ENCODE measurements at regions not wholly inside any gene's neighbourhood (a gene's known extent, or its start where the extent isn't known, plus 50 kb on each side); places are given as distances from the start of the nearest gene placed in this dataset.

GRCh38 chr12:103160622-103161021, 203.1 kb downstream of the ASCL1 start:
- no peaks in the 10 kb centered on the region for H4K20me1 ChIP-seq (ENCODE audit: insufficient read depth, low read length)
- H3K4me2 ChIP-seq (ENCODE audit: low read depth, low read length): no peak overlapping the region
- H3K4me3 ChIP-seq (ENCODE audit: low read length): no peak overlapping the region
- no peak for DNase-seq
- H3F3A ChIP-seq (ENCODE audit: insufficient read depth, low read length): no peaks in the 10 kb centered on the region
- H3K9me3 ChIP-seq (replicated peaks; ENCODE audit: insufficient read depth, low read length): no peaks in the 10 kb centered on the region
- no peaks in the 10 kb centered on the region for H3K79me2 ChIP-seq (ENCODE audit: low read length)
- no peaks in the 10 kb centered on the region for H3K9me2 ChIP-seq (replicated peaks; ENCODE audit: insufficient read depth, low read length)
- no peaks in the 10 kb centered on the region for H3K27me3 ChIP-seq (replicated peaks; ENCODE audit: insufficient read depth, low read length)
- H2AFZ ChIP-seq (ENCODE audit: low read length): no peak overlapping the region
- H3K9ac ChIP-seq (ENCODE audit: low read length): no peak overlapping the region
- TF ChIP-seq CTCF (IDR thresholded peaks at IDR 0.05; ENCODE audit: low read length) (no peak), EZH2phosphoT487 (IDR thresholded peaks at IDR 0.05; ENCODE audit: low read length) (no peak), EZH2 (optimal IDR thresholded peaks at IDR 0.05; ENCODE audit: low read depth, low read length) (no peak)
- no peaks in the 10 kb centered on the region for H3K36me3 ChIP-seq (replicated peaks; ENCODE audit: insufficient read depth, low read length)
- no peak overlapping the region for H3K27ac ChIP-seq (ENCODE audit: low read length)
- no peaks in the 10 kb centered on the region for H3K4me1 ChIP-seq (ENCODE audit: low read length)

GRCh38 chr12:103161582-103162362, 204.3 kb downstream of the ASCL1 start:
- no peak overlapping the region for H3K9ac ChIP-seq (ENCODE audit: low read length)
- H3K36me3 ChIP-seq (replicated peaks; ENCODE audit: insufficient read depth, low read length): no peaks in the 10 kb centered on the region
- DNase-seq: no peak
- no peak overlapping the region for H3K4me3 ChIP-seq (ENCODE audit: low read length)
- H3K27ac ChIP-seq (ENCODE audit: low read length): no peak overlapping the region
- H3K9me2 ChIP-seq (replicated peaks; ENCODE audit: insufficient read depth, low read length): no peaks in the 10 kb centered on the region
- no peaks in the 10 kb centered on the region for H3K4me1 ChIP-seq (ENCODE audit: low read length)
- H3K9me3 ChIP-seq (replicated peaks; ENCODE audit: insufficient read depth, low read length): no peaks in the 10 kb centered on the region
- no peak overlapping the region for H2AFZ ChIP-seq (ENCODE audit: low read length)
- no peaks in the 10 kb centered on the region for H3K79me2 ChIP-seq (ENCODE audit: low read length)
- H3K4me2 ChIP-seq (ENCODE audit: low read depth, low read length): no peak overlapping the region
- H3K27me3 ChIP-seq (replicated peaks; ENCODE audit: insufficient read depth, low read length): no peaks in the 10 kb centered on the region
- no peaks in the 10 kb centered on the region for H3F3A ChIP-seq (ENCODE audit: insufficient read depth, low read length)
- TF ChIP-seq CTCF (IDR thresholded peaks at IDR 0.05; ENCODE audit: low read length): no peak
- TF ChIP-seq EZH2 (optimal IDR thresholded peaks at IDR 0.05; ENCODE audit: low read depth, low read length): no peak
- TF ChIP-seq EZH2phosphoT487 (IDR thresholded peaks at IDR 0.05; ENCODE audit: low read length): no peak
- no peaks in the 10 kb centered on the region for H4K20me1 ChIP-seq (ENCODE audit: insufficient read depth, low read length)

GRCh38 chr12:103166949-103167348, 209.5 kb downstream of the ASCL1 start:
- TF ChIP-seq EZH2 (optimal IDR thresholded peaks at IDR 0.05; ENCODE audit: low read depth, low read length) (no peak), EZH2phosphoT487 (IDR thresholded peaks at IDR 0.05; ENCODE audit: low read length) (no peak), CTCF (IDR thresholded peaks at IDR 0.05; ENCODE audit: low read length) (no peak)
- H3K79me2 ChIP-seq (ENCODE audit: low read length): no peaks in the 10 kb centered on the region

More at GRCh38 chr12:103166949-103167348, 209.5 kb downstream of the ASCL1 start:
- H3K9me2 ChIP-seq (replicated peaks; ENCODE audit: insufficient read depth, low read length): no peaks in the 10 kb centered on the region
- H3K4me2 ChIP-seq (ENCODE audit: low read depth, low read length): no peak overlapping the region
- no peaks in the 10 kb centered on the region for H3K9me3 ChIP-seq (replicated peaks; ENCODE audit: insufficient read depth, low read length)
- H3K9ac ChIP-seq (ENCODE audit: low read length): no peak overlapping the region
- no peak overlapping the region for H3K4me3 ChIP-seq (ENCODE audit: low read length)
- no peaks in the 10 kb centered on the region for H3K4me1 ChIP-seq (ENCODE audit: low read length)
- H2AFZ ChIP-seq (ENCODE audit: low read length): no peak overlapping the region
- no peaks in the 10 kb centered on the region for H3K36me3 ChIP-seq (replicated peaks; ENCODE audit: insufficient read depth, low read length)
- H3K27me3 ChIP-seq (replicated peaks; ENCODE audit: insufficient read depth, low read length): no peaks in the 10 kb centered on the region
- no peaks in the 10 kb centered on the region for H3F3A ChIP-seq (ENCODE audit: insufficient read depth, low read length)
- no peak overlapping the region for H3K27ac ChIP-seq (ENCODE audit: low read length)
- no peaks in the 10 kb centered on the region for H4K20me1 ChIP-seq (ENCODE audit: insufficient read depth, low read length)
- no peak for DNase-seq

Data from MM.1S (cell line).